ENCODE measurements at regions not wholly inside any gene's neighbourhood (a gene's known extent, or its start where the extent isn't known, plus 50 kb on each side); places are given as distances from the start of the nearest gene placed in this dataset.

- TF ChIP-seq, protein P1, sequence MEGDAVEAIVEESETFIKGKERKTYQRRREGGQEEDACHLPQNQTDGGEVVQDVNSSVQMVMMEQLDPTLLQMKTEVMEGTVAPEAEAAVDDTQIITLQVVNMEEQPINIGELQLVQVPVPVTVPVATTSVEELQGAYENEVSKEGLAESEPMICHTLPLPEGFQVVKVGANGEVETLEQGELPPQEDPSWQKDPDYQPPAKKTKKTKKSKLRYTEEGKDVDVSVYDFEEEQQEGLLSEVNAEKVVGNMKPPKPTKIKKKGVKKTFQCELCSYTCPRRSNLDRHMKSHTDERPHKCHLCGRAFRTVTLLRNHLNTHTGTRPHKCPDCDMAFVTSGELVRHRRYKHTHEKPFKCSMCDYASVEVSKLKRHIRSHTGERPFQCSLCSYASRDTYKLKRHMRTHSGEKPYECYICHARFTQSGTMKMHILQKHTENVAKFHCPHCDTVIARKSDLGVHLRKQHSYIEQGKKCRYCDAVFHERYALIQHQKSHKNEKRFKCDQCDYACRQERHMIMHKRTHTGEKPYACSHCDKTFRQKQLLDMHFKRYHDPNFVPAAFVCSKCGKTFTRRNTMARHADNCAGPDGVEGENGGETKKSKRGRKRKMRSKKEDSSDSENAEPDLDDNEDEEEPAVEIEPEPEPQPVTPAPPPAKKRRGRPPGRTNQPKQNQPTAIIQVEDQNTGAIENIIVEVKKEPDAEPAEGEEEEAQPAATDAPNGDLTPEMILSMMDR (IDR thresholded peaks at IDR 0.05; ENCODE audit: insufficient read depth, low read length) = no peak
- DNase-seq (ENCODE audit: low read depth) = no peak
- no peak overlapping the region for H3K4me3 ChIP-seq (ENCODE audit: low read depth, low read length)
Observed at GRCh38 chr6:141261016-141261671, 871.6 kb upstream of the GJE1 start.

DNA sequence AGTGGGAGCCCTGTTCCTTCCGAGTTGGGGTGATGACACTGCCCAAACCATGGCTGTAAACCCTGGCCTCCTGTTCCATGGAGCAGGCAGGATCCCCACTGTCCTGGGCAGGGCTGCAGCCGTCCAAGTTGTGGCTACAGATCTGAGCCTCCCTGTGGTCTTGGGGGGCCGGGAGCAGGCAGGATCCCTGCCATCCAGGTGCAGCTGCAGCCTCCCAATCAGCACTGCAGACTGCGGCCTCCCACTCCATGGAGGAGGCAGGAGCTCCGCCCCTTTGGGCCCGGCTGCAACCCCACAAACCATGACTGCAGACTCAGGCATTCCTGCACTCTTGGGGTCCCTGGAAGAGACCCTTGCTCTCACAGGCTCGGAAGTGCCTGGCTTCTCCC, 872.1 kb upstream of the GJE1 start:
- H3K4me3 ChIP-seq (ENCODE audit: low read depth, low read length) = no peak overlapping the region
- TF ChIP-seq, protein P1 (IDR thresholded peaks at IDR 0.05; ENCODE audit: insufficient read depth, low read length) = no peak
- DNase-seq (ENCODE audit: low read depth) = no peak

DNA sequence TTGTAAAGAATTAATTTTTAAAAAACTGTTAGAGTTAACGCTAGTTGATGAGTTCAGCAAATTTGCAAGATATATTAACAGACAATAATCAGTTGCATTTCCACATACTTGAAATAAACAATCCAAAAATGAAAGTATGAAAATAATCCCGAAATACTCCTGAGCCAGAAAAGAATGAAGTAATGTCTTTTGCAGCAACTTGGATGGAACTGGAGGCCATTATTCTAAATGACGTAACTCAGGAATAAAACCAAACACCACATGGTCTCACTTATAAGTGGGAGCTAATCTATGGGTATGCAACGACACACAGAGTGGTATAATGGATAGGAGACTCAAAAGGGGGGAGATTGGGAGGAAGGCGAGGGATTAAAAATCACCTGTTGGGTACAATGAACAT, 872.9 kb upstream of the GJE1 start:
- TF ChIP-seq, protein P1 (IDR thresholded peaks at IDR 0.05; ENCODE audit: insufficient read depth, low read length) = no peak
- no peak overlapping the region for H3K4me3 ChIP-seq (ENCODE audit: low read depth, low read length)
- DNase-seq (ENCODE audit: low read depth) = peak; percentile 43

DNA sequence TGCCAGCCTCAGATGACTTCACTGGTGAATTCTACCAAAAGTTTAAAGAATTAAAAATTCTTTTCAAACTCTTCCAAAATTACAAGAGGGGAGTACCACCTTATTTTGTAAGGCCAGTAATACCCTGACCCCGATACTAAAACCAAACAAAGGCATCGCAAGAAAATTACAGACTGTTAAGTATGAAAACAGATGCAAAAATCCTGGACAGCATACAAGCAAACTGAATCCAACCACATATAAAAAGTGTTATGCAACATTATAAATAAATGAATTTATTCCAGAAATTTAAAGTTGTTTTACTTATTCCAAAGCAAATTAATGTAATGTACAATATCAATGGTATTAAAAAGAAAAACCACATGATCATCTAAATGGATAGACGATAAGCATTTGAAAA, 873.6 kb upstream of the GJE1 start:
- DNase-seq (ENCODE audit: low read depth) = no peak
- H3K4me3 ChIP-seq (ENCODE audit: low read depth, low read length) = no peak overlapping the region
- TF ChIP-seq, protein P1 (IDR thresholded peaks at IDR 0.05; ENCODE audit: insufficient read depth, low read length) = no peak

GRCh38 chr6:141258516-141258915, 874.2 kb upstream of the GJE1 start:
- no peak for DNase-seq (ENCODE audit: low read depth)
- no peak overlapping the region for H3K4me3 ChIP-seq (ENCODE audit: low read depth, low read length)

GRCh38 chr6:141254336-141254735, 878.4 kb upstream of the GJE1 start:
- H3K4me3 ChIP-seq (ENCODE audit: low read depth, low read length) = no peak overlapping the region
- no peak for DNase-seq (ENCODE audit: low read depth)
- TF ChIP-seq, protein P1 (IDR thresholded peaks at IDR 0.05; ENCODE audit: insufficient read depth, low read length) = no peak

More at GRCh38 chr6:141258516-141258915, 874.2 kb upstream of the GJE1 start:
- TF ChIP-seq, protein P1 (IDR thresholded peaks at IDR 0.05; ENCODE audit: insufficient read depth, low read length) = no peak
